Liver (tissue), 3 donors: ENCODE measurements at regions not wholly inside any gene's neighbourhood (a gene's known extent, or its start where the extent isn't known, plus 50 kb on each side); places are given as distances from the start of the nearest gene placed in this dataset.

Experiments used
- CTCF ChIP-seq: fragments of 150-350 bp; IDR thresholded peaks from 2 replicates; pipeline ENCODE4 v1.5.1; 2017; ENCODE audit warnings: improper control_type of control experiment, low read depth, low read length; ENCODE audit not compliant: missing input control
- JUND ChIP-seq, 2 donors: IDR thresholded peaks; 2 replicates each; pipeline ENCODE4 v1.6.1; 2016; ENCODE audit warnings: antibody characterized with exemption in 2 of 2
- MAX ChIP-seq: IDR thresholded peaks from 2 replicates; pipeline ENCODE4 v1.6.1; 2016; ENCODE audit warnings: antibody characterized with exemption
- REST ChIP-seq: IDR thresholded peaks from 2 replicates; pipeline ENCODE4 v1.6.1; 2016; ENCODE audit warnings: antibody characterized with exemption, mild to moderate bottlenecking
- SP1 ChIP-seq: IDR thresholded peaks from 2 replicates; pipeline ENCODE4 v1.6.1; 2018; ENCODE audit warnings: antibody characterized with exemption, mild to moderate bottlenecking
- donor health status: healthy.
- donor health status: healthy.

GRCh38 chr18:23359421-23359820, 93.7 kb upstream of the RIOK3 start:
- TF ChIP-seq CTCF (no peak), SP1 (no peak), MAX (no peak), JUND (IDR thresholded peaks at IDR 0.05) (no peak), REST (no peak)
